H9 (cell line): ENCODE measurements at regions not wholly inside any gene's neighbourhood (a gene's known extent, or its start where the extent isn't known, plus 50 kb on each side); places are given as distances from the start of the nearest gene placed in this dataset.

Experiments used
- DNase-seq: peaks from one replicate; pipeline ENCODE4 v3.0.0-alpha.2; 2017
- H2AFZ ChIP-seq: one replicate; pipeline ENCODE4 v1.6.1; 2013; ENCODE audit warnings: mild to moderate bottlenecking, low read length, control low read depth, moderate library complexity
- H2AK5ac ChIP-seq: 2 replicates; pipeline ENCODE4 v1.6.1; 2013; ENCODE audit warnings: low read length, control low read depth, mixed read lengths; ENCODE audit not compliant: insufficient read length
- H2BK120ac ChIP-seq: one replicate; pipeline ENCODE4 v1.6.1; 2013; ENCODE audit warnings: low read depth, mild to moderate bottlenecking, low read length, control low read depth, inconsistent platforms; ENCODE audit not compliant: poor library complexity, severe bottlenecking
- H2BK12ac ChIP-seq: 2 replicates; pipeline ENCODE4 v1.6.1; 2013; ENCODE audit warnings: low read length, control low read depth, mixed read lengths, low read depth; ENCODE audit not compliant: insufficient read length
- H2BK15ac ChIP-seq: 2 replicates; pipeline ENCODE4 v1.6.1; 2013; ENCODE audit warnings: low read depth, low read length, control low read depth
- H2BK20ac ChIP-seq: one replicate; pipeline ENCODE4 v1.6.1; 2013; ENCODE audit warnings: low read depth, mild to moderate bottlenecking, low read length, control low read depth, inconsistent platforms; ENCODE audit not compliant: poor library complexity, severe bottlenecking
- H2BK5ac ChIP-seq: 2 replicates; pipeline ENCODE4 v1.6.1; 2013; ENCODE audit warnings: low read length, control low read depth, mixed read lengths; ENCODE audit not compliant: insufficient read length
- H3K14ac ChIP-seq: 2 replicates; pipeline ENCODE4 v1.6.1; 2013; ENCODE audit warnings: low read length, control low read depth; ENCODE audit not compliant: insufficient read depth
- H3K18ac ChIP-seq: 2 replicates; pipeline ENCODE4 v1.6.1; 2013; ENCODE audit warnings: low read depth, mild to moderate bottlenecking, mixed read lengths, low read length, control low read depth; ENCODE audit not compliant: insufficient read length
- H3K23ac ChIP-seq: 2 replicates; pipeline ENCODE4 v1.6.1; 2013; ENCODE audit warnings: low read length, control low read depth, mixed read lengths, low read depth; ENCODE audit not compliant: insufficient read length
- H3K23me2 ChIP-seq: 2 replicates; pipeline ENCODE4 v1.6.1; 2013; ENCODE audit warnings: low read depth, mild to moderate bottlenecking, mixed read lengths, low read length, control low read depth; ENCODE audit not compliant: insufficient read length, poor library complexity, severe bottlenecking
- H3K27ac ChIP-seq: 2 replicates; pipeline ENCODE4 v1.5.1; 2013; ENCODE audit warnings: low read length, control low read depth, mixed read lengths, low read depth; ENCODE audit not compliant: insufficient read length
- H3K27me3 ChIP-seq: 2 replicates; pipeline ENCODE4 v1.6.1; 2013; ENCODE audit warnings: low read length, control low read depth, inconsistent platforms; ENCODE audit not compliant: insufficient read depth
- H3K4ac ChIP-seq: 2 replicates; pipeline ENCODE4 v1.6.1; 2013; ENCODE audit warnings: low read depth, mild to moderate bottlenecking, control low read depth, inconsistent platforms, low read length, moderate library complexity
- H3K4me1 ChIP-seq: 2 replicates; pipeline ENCODE4 v1.6.1; 2013; ENCODE audit warnings: low read length, control low read depth, inconsistent platforms; ENCODE audit not compliant: insufficient read depth
- H3K4me2 ChIP-seq: 2 replicates; pipeline ENCODE4 v1.6.1; 2013; ENCODE audit warnings: low read length, control low read depth, mixed read lengths; ENCODE audit not compliant: insufficient read length, insufficient read depth
- H3K56ac ChIP-seq: 2 replicates; pipeline ENCODE4 v1.6.1; 2013; ENCODE audit warnings: low read depth, mild to moderate bottlenecking, mixed read lengths, low read length, control low read depth; ENCODE audit not compliant: insufficient read length
- H3K79me1 ChIP-seq: 2 replicates; pipeline ENCODE4 v1.6.1; 2013; ENCODE audit warnings: low read depth, mild to moderate bottlenecking, moderate library complexity, low read length, control low read depth, inconsistent platforms; ENCODE audit not compliant: insufficient read depth, poor library complexity, severe bottlenecking
- H3K79me2 ChIP-seq: 2 replicates; pipeline ENCODE4 v1.6.1; 2013; ENCODE audit warnings: low read length, control low read depth, inconsistent platforms; ENCODE audit not compliant: insufficient read depth
- H3K9ac ChIP-seq: 2 replicates; pipeline ENCODE4 v1.6.1; 2013; ENCODE audit warnings: low read length, control low read depth, mixed read lengths; ENCODE audit not compliant: insufficient read length; ENCODE audit errors: extremely low read depth
- H3K9me3 ChIP-seq: one replicate; pipeline ENCODE4 v1.6.1; 2013; ENCODE audit warnings: low read depth, low read length, inconsistent platforms; ENCODE audit not compliant: control insufficient read depth
- H3T11ph ChIP-seq: one replicate; pipeline ENCODE4 v1.6.1; 2013; ENCODE audit warnings: mild to moderate bottlenecking, low read length, control low read depth, inconsistent platforms
- H4K20me1 ChIP-seq: one replicate; pipeline ENCODE4 v1.6.1; 2013; ENCODE audit not compliant: control insufficient read depth, insufficient read length, insufficient read depth
- H4K5ac ChIP-seq: 2 replicates; pipeline ENCODE4 v1.6.1; 2013; ENCODE audit warnings: low read depth, mild to moderate bottlenecking, mixed read lengths, low read length, control low read depth; ENCODE audit not compliant: insufficient read length
- H4K8ac ChIP-seq: replicated peaks from 2 replicates; pipeline ENCODE4 v1.6.1; 2013; ENCODE audit warnings: low read length, control low read depth, mixed read lengths, low read depth; ENCODE audit not compliant: insufficient read length
- H4K91ac ChIP-seq: 2 replicates; pipeline ENCODE4 v1.6.1; 2013; ENCODE audit warnings: low read depth, mild to moderate bottlenecking, moderate library complexity, mixed read lengths, low read length, control low read depth; ENCODE audit not compliant: insufficient read length
- H3K27ac Mint-ChIP-seq, 3 experiments: 2 replicates in 2 of 3; 3 replicates in 1 of 3; pipeline ENCODE4 v1.8.0; 2020 to 2021; ENCODE audit warnings: mixed read lengths in 3 of 3, mild to moderate bottlenecking in 1 of 3, moderate library complexity in 1 of 3
- H3K27me3 Mint-ChIP-seq: 2 replicates; pipeline ENCODE4 v1.8.0; 2021; ENCODE audit warnings: low read depth, mild to moderate bottlenecking, moderate library complexity, mixed read lengths
- H3K36me3 Mint-ChIP-seq, 3 experiments: 2 replicates in 2 of 3; 3 replicates in 1 of 3; pipeline ENCODE4 v1.8.0; 2020 to 2021; ENCODE audit warnings: low read depth in 3 of 3, mixed read lengths in 3 of 3; ENCODE audit not compliant: insufficient read depth in 1 of 3
- H3K4me1 Mint-ChIP-seq, 2 experiments: 2 replicates each; pipeline ENCODE4 v1.8.0; 2020; ENCODE audit warnings: mixed read lengths in 2 of 2
- H3K4me3 Mint-ChIP-seq, 2 experiments: 2 replicates in 1 of 2; 3 replicates in 1 of 2; pipeline ENCODE4 v1.8.0; 2020 to 2021; ENCODE audit warnings: mild to moderate bottlenecking in 2 of 2, mixed read lengths in 2 of 2, moderate library complexity in 1 of 2
- H3K9me3 Mint-ChIP-seq, 2 experiments: 2 replicates in 1 of 2; 3 replicates in 1 of 2; pipeline ENCODE4 v1.8.0; 2020; ENCODE audit warnings: mild to moderate bottlenecking in 2 of 2, mixed read lengths in 2 of 2, moderate library complexity in 1 of 2
- WGBS: extraction: QIAGEN DNeasy Blood & Tissue Kit; methylation state at CpG from one replicate; pipeline ENCODE4 v1.1.7; 2013; ENCODE audit warnings: missing lambda C conversion rate, low lambda C conversion rate, mixed read lengths; ENCODE audit not compliant: insufficient read length; ENCODE audit errors: extremely low coverage; 5-methylcytosine and 5-hydroxymethylcytosine counted together
- TF ChIP-seq, protein P1 (sequence below): fragments of 200-600 bp; sonication (generic); conservative IDR thresholded peaks from 3 replicates; pipeline ENCODE4 v1.8.0; 2021; ENCODE audit warnings: antibody characterized with exemption, mild to moderate bottlenecking

DNA sequence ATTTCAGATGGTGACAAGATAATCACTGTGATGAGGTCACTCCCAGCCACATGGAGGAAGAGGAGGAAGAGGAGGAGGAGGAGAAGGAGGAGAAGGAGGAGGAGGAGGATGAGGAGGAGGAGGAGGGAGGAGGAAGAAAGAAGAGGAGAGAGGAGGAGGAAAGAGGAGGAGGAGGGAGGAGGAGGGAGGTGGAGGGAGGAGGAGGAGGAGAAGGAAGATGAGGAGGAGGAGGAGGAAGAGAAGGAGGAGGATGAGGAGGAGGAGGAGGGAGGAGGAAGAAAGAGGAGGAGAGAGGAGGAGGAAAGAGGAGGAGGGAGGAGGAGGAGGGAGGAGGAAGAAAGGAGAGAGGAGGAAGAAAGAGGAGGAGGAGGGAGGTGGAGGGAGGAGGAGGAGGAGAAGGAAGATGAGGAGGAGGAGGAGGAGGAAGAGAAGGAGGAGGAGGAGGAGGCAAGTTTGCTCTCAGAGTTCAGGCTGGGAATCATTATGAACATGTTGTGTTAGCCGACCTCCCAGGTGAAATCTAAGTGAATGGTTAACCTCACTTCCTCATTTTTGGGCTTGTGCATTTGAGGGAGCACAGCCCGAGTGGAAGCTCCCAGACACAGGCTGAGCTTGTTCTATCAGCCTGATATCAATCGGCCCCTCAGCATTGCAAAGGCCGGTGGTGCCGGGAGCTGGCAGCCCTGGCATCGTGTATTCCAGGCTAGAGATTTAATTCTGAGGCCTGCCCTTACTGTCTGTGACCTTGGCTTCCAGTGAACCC lies 236.2 kb upstream of the PITRM1 start:
- Histone ChIP-seq H3T11ph (no peak overlapping the region), H4K8ac (no peak overlapping the region), H4K5ac (no peak overlapping the region), H3K79me2 (no peaks in the 10 kb centered on the region), H3K56ac (no peak overlapping the region), H2BK15ac (no peak overlapping the region), H2BK5ac (no peak overlapping the region), H3K4me1 (no peaks in the 10 kb centered on the region; the same call in 1 of the 2 replicates), H4K20me1 (no peaks in the 10 kb centered on the region), H3K23ac (no peak overlapping the region), H3K79me1 (no peaks in the 10 kb centered on the region), H2AK5ac (no peak overlapping the region), H3K14ac (no peak overlapping the region), H3K9me3 (no peaks in the 10 kb centered on the region), H2BK120ac (no peak overlapping the region), H3K23me2 (no peaks in the 10 kb centered on the region), H3K27me3 (no peaks in the 10 kb centered on the region), H2BK12ac (no peak overlapping the region), H3K4ac (no peak overlapping the region), H2AFZ (no peak overlapping the region), H2BK20ac (no peak overlapping the region), H3K9ac (no peak overlapping the region), H3K18ac (no peak overlapping the region), H3K4me2 (no peak overlapping the region), H4K91ac (no peak overlapping the region), H3K27ac (no peak overlapping the region)
- H3K4me1 Mint-ChIP-seq, result peaks cover 5% of the 10 kb centered on the region in 2 experiments; a peak in 3 of 4 replicates
- H3K27me3 Mint-ChIP-seq, result peaks cover 1% of the 10 kb centered on the region; the same call in 1 of the 2 replicates
- WGBS, result no CpG with 5 or more reads among the region's 6 CpGs
- H3K36me3 Mint-ChIP-seq, result no peaks in the 10 kb centered on the region
- H3K9me3 Mint-ChIP-seq, result peaks cover 2 to 4% of the 10 kb centered on the region in 2 experiments; a peak in 3 of 5 replicates
- no peak overlapping the region for H3K27ac Mint-ChIP-seq
- H3K4me3 Mint-ChIP-seq, result no peak overlapping the region
- no peak for DNase-seq
- TF ChIP-seq, protein P1, sequence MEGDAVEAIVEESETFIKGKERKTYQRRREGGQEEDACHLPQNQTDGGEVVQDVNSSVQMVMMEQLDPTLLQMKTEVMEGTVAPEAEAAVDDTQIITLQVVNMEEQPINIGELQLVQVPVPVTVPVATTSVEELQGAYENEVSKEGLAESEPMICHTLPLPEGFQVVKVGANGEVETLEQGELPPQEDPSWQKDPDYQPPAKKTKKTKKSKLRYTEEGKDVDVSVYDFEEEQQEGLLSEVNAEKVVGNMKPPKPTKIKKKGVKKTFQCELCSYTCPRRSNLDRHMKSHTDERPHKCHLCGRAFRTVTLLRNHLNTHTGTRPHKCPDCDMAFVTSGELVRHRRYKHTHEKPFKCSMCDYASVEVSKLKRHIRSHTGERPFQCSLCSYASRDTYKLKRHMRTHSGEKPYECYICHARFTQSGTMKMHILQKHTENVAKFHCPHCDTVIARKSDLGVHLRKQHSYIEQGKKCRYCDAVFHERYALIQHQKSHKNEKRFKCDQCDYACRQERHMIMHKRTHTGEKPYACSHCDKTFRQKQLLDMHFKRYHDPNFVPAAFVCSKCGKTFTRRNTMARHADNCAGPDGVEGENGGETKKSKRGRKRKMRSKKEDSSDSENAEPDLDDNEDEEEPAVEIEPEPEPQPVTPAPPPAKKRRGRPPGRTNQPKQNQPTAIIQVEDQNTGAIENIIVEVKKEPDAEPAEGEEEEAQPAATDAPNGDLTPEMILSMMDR, result no peak
